Colon (tissue), 2 donors: ENCODE measurements at regions not wholly inside any gene's neighbourhood (a gene's known extent, or its start where the extent isn't known, plus 50 kb on each side); places are given as distances from the start of the nearest gene placed in this dataset.
"Not testable (repeated sequence)": the region's sequence is repeated elsewhere in the genome, so short reads cannot be mapped to it uniquely, and the experiment has no call there.

ENCODE experiments used
- FAIRE-seq: peaks from 2 replicates; lab custom pipeline; 2012; peaks lifted over from hg19 to GRCh38; lab: Jason Lieb, UNC
- donor health status: control.
- donor health status: control.

DNA sequence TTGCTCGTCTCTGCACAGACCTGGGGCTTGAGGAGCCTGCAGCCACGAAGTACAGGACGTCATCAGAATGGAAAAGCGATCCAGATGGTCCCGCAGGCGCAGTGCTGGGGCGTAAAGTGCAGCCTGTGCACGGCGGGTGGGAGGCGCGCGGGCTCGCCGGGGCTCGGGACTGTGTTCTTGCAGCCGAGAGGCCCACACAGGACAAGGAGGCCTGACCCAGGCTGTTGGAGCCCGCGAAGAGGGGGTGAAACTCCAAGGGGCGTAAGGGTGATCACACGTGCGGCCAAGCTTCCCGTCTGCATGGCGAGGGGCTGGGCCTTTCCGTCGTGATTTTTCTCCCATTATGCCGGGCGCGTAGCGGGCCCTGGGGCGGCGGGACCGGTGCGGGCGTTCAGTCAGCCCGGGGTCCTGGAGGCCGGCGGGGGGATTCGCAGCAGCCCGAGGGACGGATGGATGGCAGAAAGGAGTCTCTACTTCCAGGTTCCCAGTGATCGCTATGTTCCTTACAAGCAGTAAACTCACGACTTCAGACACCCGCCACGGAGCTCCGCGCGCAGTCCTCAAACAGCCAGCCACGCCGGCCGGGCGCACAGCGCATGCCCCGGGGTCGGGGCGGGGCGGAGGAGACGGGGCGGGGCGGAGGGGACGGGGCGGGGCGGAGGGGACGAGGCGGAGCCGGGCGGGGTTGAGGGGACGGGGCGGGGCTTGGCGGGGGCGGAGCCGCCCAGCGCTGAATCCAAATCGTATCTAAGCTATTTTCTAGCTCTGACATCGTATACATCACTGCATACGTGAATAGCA, 141.0 kb upstream of the KCNJ18 start:
- FAIRE-seq: no peak

- not testable (repeated sequence) for FAIRE-seq
Measured at GRCh38 chr17:21558921-21559320, 133.4 kb upstream of the KCNJ18 start.

- FAIRE-seq: no peak
Measured at GRCh38 chr17:21564262-21564661, 128.1 kb upstream of the KCNJ18 start.

GRCh38 chr17:21564757-21565156, 127.6 kb upstream of the KCNJ18 start:
- FAIRE-seq: not testable (repeated sequence)

GRCh38 chr17:21570427-21570826, 121.9 kb upstream of the KCNJ18 start:
- not testable (repeated sequence) for FAIRE-seq

GRCh38 chr17:21572148-21572547, 120.2 kb upstream of the KCNJ18 start:
- FAIRE-seq: not testable (repeated sequence)

- FAIRE-seq: not testable (repeated sequence)
Measured at GRCh38 chr17:21573271-21573960, 118.9 kb upstream of the KCNJ18 start.

DNA sequence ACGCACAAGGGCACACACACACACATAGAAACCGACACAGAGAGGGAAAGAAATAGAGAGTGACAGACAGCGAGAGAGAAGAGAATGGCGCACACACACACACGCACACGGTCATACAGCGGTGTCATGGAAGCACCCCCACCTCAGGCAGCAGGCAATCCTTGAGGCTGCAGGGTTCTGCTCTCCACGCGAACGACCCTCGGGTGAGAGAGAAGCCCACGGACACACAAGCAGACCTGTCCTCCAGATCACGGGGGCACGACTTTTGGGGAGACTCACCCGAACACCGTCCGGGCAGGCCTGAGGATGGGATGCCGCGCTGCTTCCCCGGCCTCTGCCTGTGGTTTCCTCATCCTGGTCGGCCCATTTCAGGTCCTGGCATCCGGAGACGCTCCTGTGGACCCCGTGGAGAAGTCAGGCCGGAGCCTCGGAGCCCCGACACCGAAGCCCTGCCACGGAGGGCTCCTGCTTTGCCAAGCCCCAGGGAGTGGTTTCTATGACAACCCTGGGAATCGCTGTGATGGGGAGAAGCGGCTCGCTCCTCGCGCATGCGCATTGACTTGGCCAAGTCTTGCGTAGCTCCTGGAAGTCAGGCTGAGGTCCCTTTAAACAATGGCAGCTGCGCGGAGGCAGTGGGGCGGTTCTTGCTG, 118.2 kb upstream of the KCNJ18 start:
- FAIRE-seq: no peak

DNA sequence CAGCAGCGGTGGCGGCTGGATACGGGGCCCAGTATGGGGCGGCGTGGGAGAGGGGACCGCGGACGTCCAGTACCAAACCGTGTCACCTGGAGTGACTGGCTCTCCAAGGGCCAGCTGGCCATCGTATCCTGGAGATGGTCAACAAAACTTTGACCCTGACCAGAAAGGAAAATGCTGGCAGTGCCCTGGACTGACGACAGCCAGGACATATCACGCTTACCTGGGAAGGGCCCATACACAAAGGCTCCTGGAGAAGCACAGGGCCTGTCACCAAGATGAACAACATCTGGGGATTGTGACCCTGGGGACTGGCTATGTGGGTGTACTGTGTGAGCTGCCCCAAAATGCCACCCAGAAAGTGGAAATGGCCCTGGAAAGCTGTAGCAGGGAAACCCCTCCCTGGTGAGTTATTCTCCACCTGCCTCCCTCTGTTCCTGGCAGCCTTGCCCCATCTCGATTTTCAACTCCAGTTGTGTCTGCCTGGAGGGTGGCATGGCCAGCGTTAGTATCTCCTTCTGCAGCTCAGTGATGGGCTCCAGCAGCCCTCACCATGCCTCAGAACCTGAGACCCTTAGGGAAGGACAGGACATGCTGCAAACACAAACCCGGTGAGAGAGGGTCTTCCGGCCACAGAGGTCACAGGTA, 117.6 kb upstream of the KCNJ18 start:
- FAIRE-seq: not testable (repeated sequence)

DNA sequence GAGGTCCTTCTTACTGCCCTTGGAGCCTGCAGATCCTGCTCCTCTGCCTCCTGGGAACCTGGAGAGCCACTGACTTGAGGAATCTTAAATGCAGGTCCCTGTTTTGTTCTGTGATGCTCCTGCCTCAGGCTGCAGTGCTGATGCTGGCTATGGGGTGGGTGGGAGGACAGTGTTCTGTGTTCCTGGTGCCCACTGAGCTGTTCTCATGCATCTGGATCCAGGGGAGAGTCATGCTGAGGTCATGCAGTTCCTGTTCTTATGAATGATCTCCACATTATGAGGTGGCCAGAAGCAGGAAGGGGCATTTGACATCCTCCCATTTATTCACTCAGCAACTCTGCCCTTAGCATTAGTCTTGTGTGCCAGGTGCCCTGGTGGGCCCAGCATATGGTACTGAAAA, 113.5 kb upstream of the KCNJ18 start:
- not testable (repeated sequence) for FAIRE-seq

GRCh38 chr17:21592774-21593173, 99.5 kb upstream of the KCNJ18 start:
- no peak for FAIRE-seq

DNA sequence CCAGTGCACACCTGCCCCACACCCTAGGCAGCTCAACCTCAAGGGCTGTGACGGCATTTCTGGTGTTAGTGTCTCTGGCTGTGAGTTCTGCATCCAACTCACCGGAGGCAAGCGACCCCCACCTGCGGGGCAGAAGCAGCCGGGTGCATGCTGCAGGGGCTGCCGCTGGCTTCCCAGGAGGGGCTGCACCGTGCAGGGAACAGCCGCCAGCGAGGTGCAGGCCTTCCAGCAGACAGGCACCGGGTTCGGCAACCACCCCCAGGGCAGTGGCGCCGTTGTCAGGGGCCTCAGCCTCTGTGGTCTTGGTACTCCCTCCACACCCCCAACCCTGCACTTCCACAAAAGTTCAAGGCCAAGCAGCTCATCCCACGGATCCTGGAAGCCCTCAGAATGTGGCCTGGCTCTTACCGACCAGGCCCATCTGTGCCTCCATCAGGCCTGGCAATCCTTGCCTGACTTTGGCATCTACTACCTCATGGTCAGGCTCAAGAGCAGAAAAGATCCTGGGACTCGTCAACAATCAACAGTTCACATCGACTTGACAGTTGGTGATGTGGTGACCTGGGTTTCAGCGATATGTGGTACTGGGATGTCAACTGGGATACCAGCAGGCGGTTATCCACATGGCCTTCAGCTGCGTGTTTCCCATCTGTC, 98.7 kb upstream of the KCNJ18 start:
- FAIRE-seq: not testable (repeated sequence)

- peak; percentile 96 for FAIRE-seq
Measured at GRCh38 chr17:21595086-21595485, 97.2 kb upstream of the KCNJ18 start.

DNA sequence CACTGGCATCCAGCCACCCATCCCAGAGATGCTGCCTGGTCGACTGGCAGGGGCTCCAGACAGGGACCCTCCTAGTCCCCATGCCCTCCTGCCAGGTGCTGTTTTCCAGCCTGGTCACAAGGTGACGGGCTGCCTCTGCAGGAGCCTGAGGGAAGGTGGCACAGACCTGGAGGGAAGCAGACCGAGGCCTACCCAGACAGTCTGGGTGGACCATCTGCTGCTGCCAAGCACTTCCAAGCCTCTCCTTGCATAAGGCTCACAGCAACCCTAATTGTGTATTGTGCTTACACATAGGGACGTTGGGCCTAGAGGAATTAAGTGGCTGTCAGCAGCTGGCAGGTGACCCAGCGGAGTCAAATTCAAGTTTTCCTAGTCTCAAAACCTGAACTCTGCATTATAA, 90.1 kb upstream of the KCNJ18 start:
- no peak for FAIRE-seq

GRCh38 chr17:21603292-21603691, 89.0 kb upstream of the KCNJ18 start:
- peak; percentile 96 for FAIRE-seq

GRCh38 chr17:21611443-21611842, 80.9 kb upstream of the KCNJ18 start:
- not testable (repeated sequence) for FAIRE-seq

GRCh38 chr17:21612123-21613070, 79.9 kb upstream of the KCNJ18 start:
- not testable (repeated sequence) for FAIRE-seq

DNA sequence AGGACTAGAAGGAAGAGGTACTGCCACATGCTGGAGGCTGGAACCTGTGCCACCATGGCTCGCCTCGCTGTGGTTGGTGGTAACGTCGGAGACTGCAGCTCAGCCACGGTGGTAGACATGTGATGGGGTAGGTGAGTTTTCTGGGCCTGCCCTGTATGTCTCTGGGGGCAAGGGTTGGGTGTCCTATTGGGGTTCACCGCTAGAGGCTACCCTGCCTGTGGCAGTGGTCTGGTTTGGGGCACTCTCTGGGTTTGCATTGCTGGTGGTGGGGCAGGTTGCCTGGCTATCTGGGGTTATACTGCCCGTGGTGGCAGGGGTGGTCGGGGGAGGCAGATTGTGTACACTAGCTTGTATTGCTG, 79.3 kb upstream of the KCNJ18 start:
- FAIRE-seq: no peak

DNA sequence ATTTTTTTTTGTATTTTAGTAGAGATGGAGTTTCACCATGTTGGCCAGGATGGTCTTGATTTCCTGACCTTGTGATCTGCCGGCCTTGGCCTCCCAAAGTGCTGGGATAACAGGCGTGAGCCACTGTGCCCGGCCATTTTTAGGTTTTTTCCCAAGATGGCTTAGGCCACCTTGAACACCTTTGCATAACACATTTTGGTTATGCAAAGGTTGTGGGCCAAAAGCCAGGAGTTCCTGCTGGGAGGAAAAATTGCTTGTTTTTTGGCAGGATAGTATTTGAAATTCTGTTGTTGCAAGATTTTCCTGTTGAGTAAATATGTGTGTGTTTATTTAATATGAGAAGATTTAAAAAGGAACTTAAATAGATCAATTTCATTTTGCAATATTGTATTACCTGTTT, 65.3 kb upstream of the KCNJ18 start:
- not testable (repeated sequence) for FAIRE-seq
